GM12864 (cell line): ENCODE measurements at regions not wholly inside any gene's neighbourhood (a gene's known extent, or its start where the extent isn't known, plus 50 kb on each side); places are given as distances from the start of the nearest gene placed in this dataset.

Experiments used
- DNase-seq: peaks from one replicate; pipeline ENCODE4 v3.0.0-alpha.2; 2011; ENCODE audit warnings: low read depth
- H3K4me3 ChIP-seq: 2 replicates; pipeline ENCODE4 v1.5.1; 2011; ENCODE audit warnings: mild to moderate bottlenecking, low read depth, low read length, control low read depth
- CTCF ChIP-seq: IDR thresholded peaks from 2 replicates; pipeline ENCODE4 v1.5.1; 2011; ENCODE audit warnings: low read depth, mild to moderate bottlenecking, moderate library complexity, low read length, control low read depth, inconsistent platforms; ENCODE audit errors: missing control alignments

DNA sequence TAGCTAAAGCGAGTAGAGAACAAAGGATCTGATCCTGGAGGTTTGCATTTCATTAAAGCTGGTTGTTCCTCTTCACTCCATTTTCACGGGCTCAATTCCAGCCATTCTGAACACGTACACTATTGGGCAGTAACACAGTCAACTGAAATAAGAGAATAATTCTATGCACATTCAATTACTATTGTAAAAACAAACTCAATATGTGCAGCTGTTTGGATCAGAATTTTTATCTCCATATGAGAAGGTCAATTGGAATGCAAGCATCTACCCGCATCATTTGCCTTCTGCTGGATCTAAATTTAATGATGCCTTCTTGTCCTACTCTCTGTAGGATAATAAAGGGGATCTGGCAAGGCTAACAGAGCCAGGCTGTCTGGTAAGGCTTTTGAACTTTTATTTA lies 562.8 kb upstream of the CCDC179 start:
- DNase-seq, result no peak
- no peak for TF ChIP-seq CTCF
- H3K4me3 ChIP-seq, result no peak overlapping the region

DNA sequence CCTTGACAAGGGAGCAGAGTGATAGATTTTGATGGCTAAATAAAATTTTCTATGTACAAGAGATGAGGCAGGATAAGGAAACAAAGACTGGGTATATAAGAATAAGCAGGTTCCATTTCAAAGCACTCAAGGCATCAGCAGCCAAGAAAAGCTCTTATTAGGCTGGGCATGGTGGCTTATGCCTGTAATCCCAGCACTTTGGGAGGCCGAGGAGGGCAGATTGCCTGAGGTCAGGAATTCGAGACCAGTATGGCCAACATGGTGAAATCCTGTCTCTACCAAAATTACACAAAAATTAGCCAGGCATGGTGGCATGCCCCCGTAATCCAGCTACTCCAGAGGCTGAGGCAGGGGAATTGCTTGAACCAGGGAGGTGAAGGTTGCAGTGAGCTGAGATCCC lies 563.4 kb upstream of the CCDC179 start:
- DNase-seq, result no peak
- no peak overlapping the region for H3K4me3 ChIP-seq
- TF ChIP-seq CTCF, result no peak

GRCh38 chr11:23425381-23425780 lies 565.1 kb upstream of the CCDC179 start:
- DNase-seq, result no peak
- TF ChIP-seq CTCF, result no peak

DNA sequence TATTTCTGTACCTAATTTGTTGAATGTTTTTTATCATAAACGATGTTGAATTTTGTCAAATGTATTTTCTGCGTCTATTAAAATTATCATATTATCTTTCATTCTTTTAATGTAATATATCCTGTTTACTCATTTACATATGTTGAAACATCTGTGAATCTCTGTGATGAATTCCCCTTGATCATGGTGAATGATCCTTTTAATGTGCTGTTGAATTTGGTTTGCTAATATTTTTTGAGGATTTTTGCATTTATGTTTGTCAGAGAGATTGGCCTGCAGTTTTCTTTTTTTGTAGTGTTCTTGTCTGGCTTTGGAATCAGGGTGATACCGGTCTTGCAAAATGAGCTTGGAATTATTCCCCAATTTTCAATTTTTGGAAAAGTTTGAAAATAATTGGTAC lies 569.3 kb upstream of the CCDC179 start:
- DNase-seq, result no peak
- no peak overlapping the region for H3K4me3 ChIP-seq
- TF ChIP-seq CTCF, result no peak

More at GRCh38 chr11:23425381-23425780, 565.1 kb upstream of the CCDC179 start:
- H3K4me3 ChIP-seq, result no peak overlapping the region

GRCh38 chr11:23453522-23453921 lies 593.2 kb upstream of the CCDC179 start:
- H3K4me3 ChIP-seq, result no peak overlapping the region
- no peak for TF ChIP-seq CTCF
- DNase-seq, result no peak

DNA sequence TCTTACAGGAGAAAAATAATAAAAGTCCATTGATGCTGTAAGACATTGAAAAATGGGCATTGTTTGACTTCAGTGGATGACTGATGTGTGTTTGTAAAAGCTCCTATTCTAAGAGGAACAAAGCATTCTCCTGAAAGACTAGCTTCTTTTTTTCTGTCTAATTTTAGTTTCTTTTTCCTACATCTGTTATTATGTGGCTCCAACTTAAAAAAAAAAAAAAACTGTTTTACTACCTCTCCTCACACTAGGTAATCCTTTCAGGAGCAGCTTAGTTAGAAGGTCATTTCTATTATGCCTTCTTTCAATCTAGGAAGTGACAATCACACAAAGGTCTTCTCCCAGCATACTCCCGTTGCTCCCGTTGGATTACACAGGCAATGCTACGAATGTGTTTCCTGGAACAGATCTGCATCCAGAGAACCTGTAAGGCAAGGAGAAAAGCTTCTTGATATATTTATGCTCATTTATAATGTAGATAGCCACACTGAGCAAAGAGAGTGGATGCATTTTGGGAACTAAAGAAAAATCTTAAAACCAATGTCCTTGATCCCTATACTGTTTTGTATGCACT lies 595.1 kb upstream of the CCDC179 start:
- TF ChIP-seq CTCF, result no peak
- H3K4me3 ChIP-seq, result no peak overlapping the region
- no peak for DNase-seq

DNA sequence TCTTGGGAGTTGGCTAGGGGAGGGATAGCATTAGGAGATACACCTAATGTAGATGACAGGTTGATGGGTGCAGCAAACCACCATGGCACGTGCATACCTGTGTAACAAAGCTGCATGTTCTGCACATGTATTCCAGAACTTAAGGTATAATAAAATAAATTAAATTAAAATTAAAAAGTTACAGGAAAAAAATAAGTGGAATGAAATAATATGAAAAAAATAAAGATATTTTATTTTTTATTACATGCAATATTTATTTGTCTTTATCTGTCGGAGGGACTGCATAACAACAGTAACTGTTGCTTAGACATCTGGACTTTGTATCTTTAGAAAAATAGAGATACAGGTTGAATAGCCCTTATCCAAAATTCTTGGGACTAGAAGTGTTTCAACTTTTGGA lies 597.4 kb upstream of the CCDC179 start:
- TF ChIP-seq CTCF, result no peak
- no peak overlapping the region for H3K4me3 ChIP-seq
- no peak for DNase-seq
